Prostate gland (tissue), 2 donors: ENCODE measurements at regions not wholly inside any gene's neighbourhood (a gene's known extent, or its start where the extent isn't known, plus 50 kb on each side); places are given as distances from the start of the nearest gene placed in this dataset.

Source experiments
- POLR2AphosphoS5 ChIP-seq: sonication (generic); formaldehyde crosslinking; IDR thresholded peaks from one replicate; pipeline ENCODE4 v1.6.1; 2017; ENCODE audit warnings: antibody characterized with exemption
- TF ChIP-seq, protein P1 (sequence below), 4 experiments: fragments of 200-600 bp in 2 of 4; fragments of 450-650 bp in 2 of 4; sonication (generic) in 2 of 4; IDR thresholded peaks; 1 replicate in 3 of 4; 2 replicates in 1 of 4; pipeline ENCODE4 v1.5.1; 2016 to 2019; ENCODE audit warnings: antibody characterized with exemption in 4 of 4, mild to moderate bottlenecking in 2 of 4, moderate library complexity in 2 of 4

DNA sequence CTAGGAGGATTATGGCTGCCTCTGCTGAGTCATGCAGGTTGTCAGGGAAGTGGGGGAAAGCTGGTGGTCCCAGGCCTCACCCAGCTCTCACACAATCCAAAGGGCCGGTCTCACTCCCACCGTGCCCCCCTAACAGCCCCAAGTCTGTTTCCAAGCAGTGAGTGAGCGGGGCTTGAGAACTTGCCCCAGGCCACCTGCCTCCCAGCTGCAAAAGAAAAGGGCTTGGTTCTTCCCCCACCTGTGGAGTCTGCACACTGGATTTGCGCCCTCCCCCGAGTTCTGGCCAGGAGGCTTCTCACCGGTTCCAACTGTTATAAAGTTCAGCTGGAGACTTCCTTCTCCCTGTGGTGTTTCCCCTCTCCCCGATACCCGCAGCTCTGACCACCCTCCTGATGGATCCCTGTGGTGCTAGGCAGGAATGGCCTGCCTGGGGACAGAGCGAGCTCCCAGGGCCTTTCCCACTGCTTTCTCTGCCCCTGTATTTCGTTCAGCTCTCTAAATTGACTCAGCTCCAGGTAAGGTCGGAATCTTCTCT lies 222.3 kb downstream of the BARHL2 start:
- TF ChIP-seq, protein P1, sequence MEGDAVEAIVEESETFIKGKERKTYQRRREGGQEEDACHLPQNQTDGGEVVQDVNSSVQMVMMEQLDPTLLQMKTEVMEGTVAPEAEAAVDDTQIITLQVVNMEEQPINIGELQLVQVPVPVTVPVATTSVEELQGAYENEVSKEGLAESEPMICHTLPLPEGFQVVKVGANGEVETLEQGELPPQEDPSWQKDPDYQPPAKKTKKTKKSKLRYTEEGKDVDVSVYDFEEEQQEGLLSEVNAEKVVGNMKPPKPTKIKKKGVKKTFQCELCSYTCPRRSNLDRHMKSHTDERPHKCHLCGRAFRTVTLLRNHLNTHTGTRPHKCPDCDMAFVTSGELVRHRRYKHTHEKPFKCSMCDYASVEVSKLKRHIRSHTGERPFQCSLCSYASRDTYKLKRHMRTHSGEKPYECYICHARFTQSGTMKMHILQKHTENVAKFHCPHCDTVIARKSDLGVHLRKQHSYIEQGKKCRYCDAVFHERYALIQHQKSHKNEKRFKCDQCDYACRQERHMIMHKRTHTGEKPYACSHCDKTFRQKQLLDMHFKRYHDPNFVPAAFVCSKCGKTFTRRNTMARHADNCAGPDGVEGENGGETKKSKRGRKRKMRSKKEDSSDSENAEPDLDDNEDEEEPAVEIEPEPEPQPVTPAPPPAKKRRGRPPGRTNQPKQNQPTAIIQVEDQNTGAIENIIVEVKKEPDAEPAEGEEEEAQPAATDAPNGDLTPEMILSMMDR (IDR thresholded peaks at IDR 0.05): no peak
- TF ChIP-seq POLR2AphosphoS5: no peak
